MM.1S (cell line): ENCODE measurements at regions not wholly inside any gene's neighbourhood (a gene's known extent, or its start where the extent isn't known, plus 50 kb on each side); places are given as distances from the start of the nearest gene placed in this dataset.

ENCODE experiments used
- DNase-seq: peaks from one replicate; pipeline ENCODE4 v3.0.0-alpha.2; 2015
- H2AFZ ChIP-seq: fragments of 300-600 bp; sonication (generic); 2 replicates; pipeline ENCODE4 v1.6.0; 2016; ENCODE audit warnings: antibody characterized with exemption, low read length
- H3F3A ChIP-seq: fragments of 300-600 bp; sonication (generic); 2 replicates; pipeline ENCODE4 v1.6.1; 2016; ENCODE audit warnings: mild to moderate bottlenecking, antibody characterized with exemption, low read length, moderate library complexity, mixed read lengths; ENCODE audit not compliant: insufficient read depth
- H3K27ac ChIP-seq: fragments of 300-600 bp; sonication (generic); 2 replicates; pipeline ENCODE4 v1.5.1; 2016; ENCODE audit warnings: mild to moderate bottlenecking, low read length
- H3K27me3 ChIP-seq: fragments of 300-600 bp; sonication (generic); replicated peaks from 2 replicates; pipeline ENCODE4 v1.6.0; 2016; ENCODE audit warnings: low read length; ENCODE audit not compliant: insufficient read depth
- H3K36me3 ChIP-seq: fragments of 300-600 bp; sonication (generic); replicated peaks from 2 replicates; pipeline ENCODE4 v1.6.1; 2016; ENCODE audit warnings: mild to moderate bottlenecking, low read length, mixed read lengths; ENCODE audit not compliant: insufficient read depth
- H3K4me1 ChIP-seq: fragments of 300-600 bp; sonication (generic); 2 replicates; pipeline ENCODE4 v1.6.1; 2016; ENCODE audit warnings: low read length, mixed read lengths
- H3K4me2 ChIP-seq: fragments of 300-600 bp; sonication (generic); 2 replicates; pipeline ENCODE4 v1.6.0; 2016; ENCODE audit warnings: low read depth, low read length
- H3K4me3 ChIP-seq: fragments of 300-600 bp; sonication (generic); 2 replicates; pipeline ENCODE4 v1.5.1; 2016; ENCODE audit warnings: low read length, mixed read lengths
- H3K79me2 ChIP-seq: fragments of 300-600 bp; sonication (generic); 2 replicates; pipeline ENCODE4 v1.6.1; 2016; ENCODE audit warnings: mixed run types, low read length, mixed read lengths
- H3K9ac ChIP-seq: fragments of 300-600 bp; sonication (generic); 2 replicates; pipeline ENCODE4 v1.6.1; 2016; ENCODE audit warnings: low read length, mixed read lengths
- H3K9me2 ChIP-seq: fragments of 300-600 bp; sonication (generic); replicated peaks from 2 replicates; pipeline ENCODE4 v1.6.1; 2016; ENCODE audit warnings: mild to moderate bottlenecking, low read length, mixed read lengths; ENCODE audit not compliant: insufficient read depth
- H3K9me3 ChIP-seq: fragments of 300-600 bp; sonication (generic); replicated peaks from 2 replicates; pipeline ENCODE4 v1.6.1; 2016; ENCODE audit warnings: mild to moderate bottlenecking, low read length, mixed read lengths; ENCODE audit not compliant: insufficient read depth
- H4K20me1 ChIP-seq: fragments of 300-600 bp; sonication (generic); 2 replicates; pipeline ENCODE4 v1.6.1; 2016; ENCODE audit warnings: mild to moderate bottlenecking, low read length, moderate library complexity, mixed read lengths; ENCODE audit not compliant: insufficient read depth
- CTCF ChIP-seq: fragments of 300-600 bp; sonication (generic); IDR thresholded peaks from 2 replicates; pipeline ENCODE4 v1.5.1; 2016; ENCODE audit warnings: antibody characterized with exemption, low read length, mixed read lengths
- EZH2 ChIP-seq: fragments of 300-600 bp; sonication (generic); optimal IDR thresholded peaks from 2 replicates; pipeline ENCODE3; 2017; ENCODE audit warnings: low read depth, mild to moderate bottlenecking, antibody characterized with exemption, low read length, mixed read lengths
- EZH2phosphoT487 ChIP-seq: fragments of 300-600 bp; sonication (generic); IDR thresholded peaks from 2 replicates; pipeline ENCODE4 v1.6.1; 2018; ENCODE audit warnings: antibody characterized with exemption, low read length

DNA sequence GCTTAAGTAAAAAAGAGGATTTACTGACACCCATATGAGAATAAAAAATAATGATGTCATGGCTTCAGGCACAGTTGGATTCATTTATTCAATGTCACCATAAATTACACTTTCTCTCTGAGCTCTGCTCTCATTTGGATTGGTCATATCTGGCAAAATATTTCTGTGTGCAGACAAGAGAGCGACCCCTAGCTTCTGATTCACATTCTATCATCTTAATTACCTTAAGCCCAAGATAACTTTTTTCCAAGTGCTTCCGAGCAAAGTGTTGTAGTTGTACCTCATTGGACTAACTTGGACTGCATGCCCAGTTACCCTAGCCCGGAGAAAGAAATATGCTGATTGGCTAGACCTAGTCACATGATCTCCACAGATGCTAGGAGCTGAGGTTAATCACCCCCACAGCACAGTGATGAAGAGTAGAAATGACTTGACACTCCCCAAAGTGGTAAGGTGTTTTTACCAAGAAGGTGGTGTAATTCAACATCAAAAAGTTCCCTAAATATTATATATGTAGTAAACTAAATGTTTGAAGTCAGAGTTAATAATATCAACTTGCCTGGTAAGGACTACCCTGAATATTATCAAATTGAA is 552.2 kb upstream of the SUCLG2 start:
- no peak overlapping the region for H3K4me3 ChIP-seq
- TF ChIP-seq CTCF = no peak; the same call in 1 of the 2 replicates
- no peak for TF ChIP-seq EZH2
- TF ChIP-seq EZH2phosphoT487 = no peak
- no peaks in the 10 kb centered on the region for H3F3A ChIP-seq
- no peak overlapping the region for H3K4me2 ChIP-seq
- H4K20me1 ChIP-seq = no peaks in the 10 kb centered on the region
- no peaks in the 10 kb centered on the region for H3K36me3 ChIP-seq
- no peak overlapping the region for H3K27ac ChIP-seq
- H3K9ac ChIP-seq = no peak overlapping the region
- no peaks in the 10 kb centered on the region for H3K9me3 ChIP-seq
- H2AFZ ChIP-seq = no peak overlapping the region
- H3K9me2 ChIP-seq = no peaks in the 10 kb centered on the region
- H3K27me3 ChIP-seq = no peaks in the 10 kb centered on the region
- no peaks in the 10 kb centered on the region for H3K4me1 ChIP-seq
- no peak for DNase-seq
- no peaks in the 10 kb centered on the region for H3K79me2 ChIP-seq

DNA sequence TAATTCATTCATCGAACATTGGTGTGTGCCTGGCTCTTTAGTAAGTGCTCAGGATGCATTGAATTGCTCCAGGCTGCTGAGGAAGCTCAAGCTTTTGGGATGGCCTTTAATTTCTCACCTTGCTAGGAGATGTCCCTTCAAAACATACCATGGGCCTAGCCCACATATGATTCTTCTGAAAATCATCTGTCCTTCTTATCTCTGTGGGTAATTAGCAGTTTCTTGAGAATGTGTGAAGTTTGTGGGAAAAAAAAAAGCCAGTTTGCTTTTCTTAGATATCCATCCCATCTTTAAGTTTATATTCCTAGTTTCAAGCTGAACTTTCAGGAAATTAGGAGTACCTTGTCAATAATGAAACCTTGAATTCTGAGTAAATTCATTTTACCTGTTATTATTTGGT is 532.3 kb upstream of the SUCLG2 start:
- H3K36me3 ChIP-seq = no peaks in the 10 kb centered on the region
- TF ChIP-seq EZH2phosphoT487 (no peak), EZH2 (no peak), CTCF (no peak)
- H3K79me2 ChIP-seq = no peaks in the 10 kb centered on the region
- H3K4me3 ChIP-seq = no peak overlapping the region
- no peaks in the 10 kb centered on the region for H3K9me3 ChIP-seq
- H2AFZ ChIP-seq = no peak overlapping the region
- H3K9me2 ChIP-seq = no peaks in the 10 kb centered on the region
- H3K27ac ChIP-seq = no peak overlapping the region
- H3K4me1 ChIP-seq = no peaks in the 10 kb centered on the region
- H3K27me3 ChIP-seq = no peaks in the 10 kb centered on the region
- H3F3A ChIP-seq = no peaks in the 10 kb centered on the region
- no peak overlapping the region for H3K4me2 ChIP-seq
- no peak for DNase-seq
- H3K9ac ChIP-seq = no peak overlapping the region
- H4K20me1 ChIP-seq = no peaks in the 10 kb centered on the region

DNA sequence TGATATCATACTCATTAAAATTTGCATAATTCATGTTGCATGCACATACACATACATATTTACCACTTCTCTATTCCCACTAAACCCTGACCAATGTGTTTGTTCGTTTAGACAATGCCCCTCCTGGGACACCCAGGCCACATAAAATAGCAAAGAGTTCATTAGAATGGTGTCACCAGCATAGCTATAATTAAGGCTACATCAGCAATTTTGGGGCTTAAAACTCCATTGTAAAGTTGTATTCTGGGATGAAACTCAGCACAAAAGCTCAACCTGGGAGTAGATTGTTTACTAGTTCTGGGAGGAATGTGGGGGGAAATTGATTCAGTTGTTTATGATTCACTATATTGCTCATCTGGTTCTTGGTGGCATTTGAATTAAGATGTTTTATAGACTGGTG is 522.2 kb upstream of the SUCLG2 start:
- H3F3A ChIP-seq = no peaks in the 10 kb centered on the region
- H2AFZ ChIP-seq = no peak overlapping the region
- no peak for DNase-seq
- TF ChIP-seq EZH2phosphoT487 (no peak), EZH2 (no peak), CTCF (no peak)
- H4K20me1 ChIP-seq = no peaks in the 10 kb centered on the region
- H3K79me2 ChIP-seq = no peaks in the 10 kb centered on the region
- no peak overlapping the region for H3K9ac ChIP-seq
- no peak overlapping the region for H3K27ac ChIP-seq
- no peaks in the 10 kb centered on the region for H3K36me3 ChIP-seq
- no peaks in the 10 kb centered on the region for H3K9me2 ChIP-seq
- no peaks in the 10 kb centered on the region for H3K27me3 ChIP-seq
- no peaks in the 10 kb centered on the region for H3K9me3 ChIP-seq
- no peaks in the 10 kb centered on the region for H3K4me1 ChIP-seq
- H3K4me2 ChIP-seq = no peak overlapping the region
- no peak overlapping the region for H3K4me3 ChIP-seq
